HCT116 (cell line): ENCODE measurements at regions not wholly inside any gene's neighbourhood (a gene's known extent, or its start where the extent isn't known, plus 50 kb on each side); places are given as distances from the start of the nearest gene placed in this dataset.

Experiments used
- ATAC-seq: fragments of 200-7000 bp; cut with Tn5 transposase; 2 replicates; pipeline ENCODE4 v1.9.1; 2020; ENCODE audit warnings: mild to moderate bottlenecking, moderate library complexity
- BruUV-seq: library from RNA; stranded (reverse); fragments of 400-500 nt; replicated peaks from 2 replicates; lab custom pipeline; 2021; lab: Mats Ljungman, UMichigan
- CTCF ChIA-PET: fragments of 300-600 bp; sonication (Branson Sonifier 250); formaldehyde crosslinking; loops from one replicate; lab custom pipeline; 2021; ENCODE audit warnings: antibody characterized with exemption; lab: Charles Lee
- POLR2A ChIA-PET: fragments of 300-600, 350-600 bp; sonication (Branson Sonifier 250); formaldehyde crosslinking; loops from one replicate; lab custom pipeline; 2021; ENCODE audit warnings: antibody characterized with exemption; lab: Charles Lee
- RAD21 ChIA-PET, 2 experiments: fragments of 300-600 bp; sonication (Branson Sonifier 250); formaldehyde crosslinking; loops; one replicate each; lab custom pipeline; 2023; ENCODE audit warnings: low total read pairs in 2 of 2; ENCODE audit not compliant: uncharacterized antibody in 2 of 2, unreplicated experiment in 2 of 2, low non-redundant PET in 1 of 2; lab: Charles Lee
- DNase-seq: peaks from one replicate; pipeline ENCODE4 v3.0.0-alpha.2; 2010; ENCODE audit warnings: low read depth, low spot score
- H2AFZ ChIP-seq: fragments of 200-600 bp; shearing (Covaris generic), sonication (generic); 2 replicates; pipeline ENCODE4 v1.6.1; 2017; ENCODE audit warnings: low read depth, mixed run types, mixed read lengths, antibody characterized with exemption, low read length; ENCODE audit not compliant: poor library complexity, severe bottlenecking
- H3K27ac ChIP-seq: 2 replicates; pipeline ENCODE4 v1.5.1; 2012; ENCODE audit warnings: low read depth, low read length
- H3K27me3 ChIP-seq: fragments of 200-600 bp; sonication (generic); 2 replicates; pipeline ENCODE4 v1.6.1; 2016; ENCODE audit warnings: mixed run types, low read length, mixed read lengths; ENCODE audit not compliant: insufficient read depth
- H3K36me3 ChIP-seq, 2 experiments: fragments of 200-500 bp in 1 of 2; fragments of 200-600 bp in 1 of 2; sonication (Bioruptor generic) in 1 of 2; sonication (generic) in 1 of 2; 2 replicates each; pipeline versions ENCODE4 v1.5.1 to v1.6.1; 2014 to 2016; ENCODE audit warnings: low read length in 2 of 2, inconsistent platforms in 1 of 2, mixed read lengths in 1 of 2, mixed run types in 1 of 2; ENCODE audit not compliant: insufficient read depth in 2 of 2, control insufficient read depth in 1 of 2
- H3K4me1 ChIP-seq, 2 experiments: fragments of 200-600 bp in 1 of 2; sonication (generic) in 1 of 2; 2 replicates each; pipeline versions ENCODE4 v1.5.1 to v1.6.1; 2012 to 2017; ENCODE audit warnings: low read length in 2 of 2, inconsistent platforms in 1 of 2, mild to moderate bottlenecking in 1 of 2, mixed read lengths in 1 of 2, mixed run types in 1 of 2, moderate library complexity in 1 of 2; ENCODE audit not compliant: insufficient read depth in 2 of 2, control insufficient read depth in 1 of 2
- H3K4me2 ChIP-seq: fragments of 200-600 bp; sonication (generic); 2 replicates; pipeline ENCODE4 v1.6.1; 2017; ENCODE audit warnings: mixed run types, low read length, mixed read lengths
- H3K4me3 ChIP-seq, 2 experiments: fragments of 200-600 bp in 1 of 2; sonication (generic) in 1 of 2; replicated peaks in 1 of 2; 2 replicates each; pipeline ENCODE4 v1.5.1; 2011 to 2016; ENCODE audit warnings: low read length in 2 of 2, control low read depth in 1 of 2, low read depth in 1 of 2, mild to moderate bottlenecking in 1 of 2, mixed read lengths in 1 of 2, mixed run types in 1 of 2
- H3K79me2 ChIP-seq: fragments of 200-600 bp; sonication (generic); 2 replicates; pipeline ENCODE4 v1.6.1; 2017; ENCODE audit warnings: mild to moderate bottlenecking, mixed run types, low read length, moderate library complexity, mixed read lengths; ENCODE audit not compliant: insufficient read depth
- H3K9ac ChIP-seq: fragments of 200-600 bp; sonication (generic); 2 replicates; pipeline ENCODE4 v1.6.1; 2016; ENCODE audit warnings: low read length, mixed read lengths
- H3K9me2 ChIP-seq: fragments of 200-600 bp; sonication (generic), shearing (Covaris generic); 2 replicates; pipeline ENCODE4 v1.6.1; 2017; ENCODE audit warnings: mixed run types, mild to moderate bottlenecking, moderate library complexity; ENCODE audit not compliant: insufficient read depth
- H3K9me3 ChIP-seq, 2 experiments: fragments of 200-500 bp in 1 of 2; fragments of 200-600 bp in 1 of 2; sonication (Bioruptor generic) in 1 of 2; sonication (generic) in 1 of 2; 2 replicates each; pipeline ENCODE4 v1.6.1; 2014 to 2017; ENCODE audit warnings: low read length in 2 of 2, mixed read lengths in 2 of 2, inconsistent platforms in 1 of 2, low read depth in 1 of 2, mild to moderate bottlenecking in 1 of 2, mixed run types in 1 of 2, moderate library complexity in 1 of 2; ENCODE audit not compliant: control insufficient read depth in 1 of 2, insufficient read depth in 1 of 2
- H4K20me1 ChIP-seq: fragments of 200-600 bp; sonication (generic), shearing (Covaris generic); 2 replicates; pipeline ENCODE4 v1.6.1; 2017; ENCODE audit warnings: mixed run types, mild to moderate bottlenecking, moderate library complexity; ENCODE audit not compliant: insufficient read depth
- CBX3 ChIP-seq: IDR thresholded peaks from 2 replicates; pipeline ENCODE4 v1.6.1; 2012; ENCODE audit warnings: low read depth
- CEBPB ChIP-seq: IDR thresholded peaks from 2 replicates; pipeline ENCODE4 v1.6.1; 2012; ENCODE audit warnings: low read depth
- EGR1 ChIP-seq: IDR thresholded peaks from 2 replicates; pipeline ENCODE4 v1.6.1; 2012; ENCODE audit warnings: low read depth
- ELF1 ChIP-seq: IDR thresholded peaks from 2 replicates; pipeline ENCODE4 v1.6.1; 2012; ENCODE audit warnings: low read depth, borderline replicate concordance
- EZH2 ChIP-seq: fragments of 200-600 bp; sonication (generic); IDR thresholded peaks from 2 replicates; pipeline ENCODE4 v1.6.1; 2017; ENCODE audit warnings: antibody characterized with exemption, mixed run types
- EZH2phosphoT487 ChIP-seq: fragments of 200-600 bp; IDR thresholded peaks from 2 replicates; pipeline ENCODE4 v1.6.1; 2018; ENCODE audit warnings: antibody characterized with exemption, borderline replicate concordance
- FOSL1 ChIP-seq: IDR thresholded peaks from 2 replicates; pipeline ENCODE4 v1.6.1; 2012; ENCODE audit warnings: low read depth
- JUND ChIP-seq: IDR thresholded peaks from 2 replicates; pipeline ENCODE4 v1.6.1; 2012
- POLR2A ChIP-seq: IDR thresholded peaks from 2 replicates; pipeline ENCODE4 v1.7.0; 2011; ENCODE audit warnings: borderline replicate concordance; ENCODE audit not compliant: insufficient read depth, insufficient read length; ENCODE audit errors: extremely low read depth
- POLR2AphosphoS5 ChIP-seq: IDR thresholded peaks from 2 replicates; pipeline ENCODE4 v1.6.1; 2011; ENCODE audit warnings: mild to moderate bottlenecking, low read depth, low read length, moderate library complexity
- RAD21 ChIP-seq: IDR thresholded peaks from 2 replicates; pipeline ENCODE4 v1.6.1; 2012; ENCODE audit warnings: low read depth, mild to moderate bottlenecking
- SIN3A ChIP-seq: IDR thresholded peaks from 2 replicates; pipeline ENCODE4 v1.6.1; 2012; ENCODE audit warnings: low read depth
- SP1 ChIP-seq: IDR thresholded peaks from 2 replicates; pipeline ENCODE4 v1.6.1; 2012; ENCODE audit warnings: low read depth
- TCF7L2 ChIP-seq: IDR thresholded peaks from 2 replicates; pipeline ENCODE4 v1.7.0; 2011; ENCODE audit warnings: borderline replicate concordance, inconsistent platforms; ENCODE audit not compliant: insufficient read depth, insufficient read length; ENCODE audit errors: extremely low read depth
- YY1 ChIP-seq: IDR thresholded peaks from 2 replicates; pipeline ENCODE4 v1.6.1; 2011; ENCODE audit warnings: low read length, low read depth, moderate library complexity, mild to moderate bottlenecking; ENCODE audit not compliant: insufficient replicate concordance; ENCODE audit errors: extremely low read depth
- ZFX ChIP-seq: fragments of 450-650 bp; IDR thresholded peaks from 2 replicates; pipeline ENCODE4 v1.6.1; 2017
- ZNF274 ChIP-seq: fragments of 200-500 bp; sonication (Bioruptor generic); IDR thresholded peaks from 2 replicates; pipeline ENCODE4 v1.6.1; 2014; ENCODE audit warnings: mild to moderate bottlenecking, low read depth, low read length, inconsistent platforms
- intact Hi-C: fragments of 100-400 bp; cut with micrococcal nuclease; formaldehyde crosslinking; loops from 2 replicates; pipeline ENCODE4 v1.10.0; 2022
- TF ChIP-seq, protein P1 (sequence below): IDR thresholded peaks from 2 replicates; pipeline ENCODE4 v1.6.1; 2012; ENCODE audit warnings: low read depth
- TF ChIP-seq, protein P2 (sequence below): IDR thresholded peaks from 2 replicates; pipeline ENCODE4 v1.6.1; 2012
- TF ChIP-seq, protein P3 (sequence below): IDR thresholded peaks from 2 replicates; pipeline ENCODE4 v1.6.1; 2012
- TF ChIP-seq, protein P4 (sequence below): IDR thresholded peaks from 2 replicates; pipeline ENCODE4 v1.6.1; 2011; ENCODE audit warnings: mild to moderate bottlenecking, low read length, moderate library complexity; ENCODE audit not compliant: insufficient replicate concordance; ENCODE audit errors: extremely low read depth

DNA sequence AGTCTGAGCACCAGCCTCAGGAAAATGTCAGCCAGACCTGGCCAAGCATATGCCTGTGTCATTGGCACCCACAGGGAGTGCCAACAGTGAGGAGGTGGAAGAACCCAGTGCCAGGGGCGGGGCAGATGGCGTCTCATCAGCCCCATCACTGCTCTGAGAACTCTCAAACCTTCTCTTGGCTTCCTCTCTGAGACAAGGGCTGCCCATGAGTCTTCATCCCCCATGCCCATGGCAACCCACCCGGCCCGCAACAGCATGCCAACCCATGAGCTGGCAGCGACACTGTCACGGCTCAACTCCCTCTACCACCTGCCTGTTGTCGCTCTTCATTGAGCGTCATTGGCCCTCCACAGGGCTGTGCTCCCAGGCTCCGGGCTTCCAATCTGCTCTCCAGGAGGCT lies 340.5 kb downstream of the BUD13 start (continued):
- TF ChIP-seq ELF1 (no peak), FOSL1 (no peak), EZH2phosphoT487 (no peak), POLR2AphosphoS5 (no peak), ZNF274 (no peak), POLR2A (no peak), SIN3A (no peak), TCF7L2 (no peak)

DNA sequence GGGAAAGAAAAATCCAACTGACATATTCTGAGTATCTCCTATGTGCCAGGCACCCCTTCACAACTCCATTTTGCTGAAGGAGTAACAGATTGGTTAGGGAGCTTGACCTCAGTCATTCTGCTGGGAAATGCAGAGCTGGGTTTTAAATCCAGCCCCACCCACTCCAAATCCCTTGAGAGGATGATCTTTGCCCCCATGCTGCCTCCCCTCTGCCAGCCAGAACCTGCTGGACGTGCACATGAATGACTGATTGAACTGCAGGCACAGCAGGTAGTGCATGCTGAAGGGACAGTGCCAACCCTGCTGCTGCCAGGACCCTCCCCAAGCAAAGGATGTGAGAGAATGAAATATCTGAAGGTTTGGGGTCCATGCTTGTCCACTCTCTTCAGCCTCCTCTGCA lies 340.9 kb downstream of the BUD13 start:
- intact Hi-C loops, result no loop called here
- H3K9me3 ChIP-seq, result no peaks in the 10 kb centered on the region
- ChIA-PET POLR2A (no interaction called here), RAD21 (no interaction called here), CTCF (no interaction called here)
- no peaks in the 10 kb centered on the region for H3K9me2 ChIP-seq
- H3K36me3 ChIP-seq, result no peaks in the 10 kb centered on the region
- ATAC-seq, result no peak
- H3K4me2 ChIP-seq, result no peak overlapping the region
- peaks cover 29% of the 10 kb centered on the region for H3K27me3 ChIP-seq
- no peak overlapping the region for H3K9ac ChIP-seq
- no peak overlapping the region for H3K27ac ChIP-seq
- no TSS peak for BruUV-seq
- no peak overlapping the region for H2AFZ ChIP-seq
- no peak for DNase-seq
- H3K4me3 ChIP-seq, result no peak overlapping the region
- H4K20me1 ChIP-seq, result no peaks in the 10 kb centered on the region
- TF ChIP-seq POLR2A (no peak), EGR1 (no peak), EZH2 (no peak), TCF7L2 (no peak), RAD21 (no peak), SIN3A (no peak), CEBPB (no peak), ZNF274 (no peak), EZH2phosphoT487 (no peak), CBX3 (no peak), POLR2AphosphoS5 (no peak), FOSL1 (no peak), SP1 (no peak), ZFX (no peak), YY1 (no peak), JUND (no peak)
- TF ChIP-seq, protein P1, sequence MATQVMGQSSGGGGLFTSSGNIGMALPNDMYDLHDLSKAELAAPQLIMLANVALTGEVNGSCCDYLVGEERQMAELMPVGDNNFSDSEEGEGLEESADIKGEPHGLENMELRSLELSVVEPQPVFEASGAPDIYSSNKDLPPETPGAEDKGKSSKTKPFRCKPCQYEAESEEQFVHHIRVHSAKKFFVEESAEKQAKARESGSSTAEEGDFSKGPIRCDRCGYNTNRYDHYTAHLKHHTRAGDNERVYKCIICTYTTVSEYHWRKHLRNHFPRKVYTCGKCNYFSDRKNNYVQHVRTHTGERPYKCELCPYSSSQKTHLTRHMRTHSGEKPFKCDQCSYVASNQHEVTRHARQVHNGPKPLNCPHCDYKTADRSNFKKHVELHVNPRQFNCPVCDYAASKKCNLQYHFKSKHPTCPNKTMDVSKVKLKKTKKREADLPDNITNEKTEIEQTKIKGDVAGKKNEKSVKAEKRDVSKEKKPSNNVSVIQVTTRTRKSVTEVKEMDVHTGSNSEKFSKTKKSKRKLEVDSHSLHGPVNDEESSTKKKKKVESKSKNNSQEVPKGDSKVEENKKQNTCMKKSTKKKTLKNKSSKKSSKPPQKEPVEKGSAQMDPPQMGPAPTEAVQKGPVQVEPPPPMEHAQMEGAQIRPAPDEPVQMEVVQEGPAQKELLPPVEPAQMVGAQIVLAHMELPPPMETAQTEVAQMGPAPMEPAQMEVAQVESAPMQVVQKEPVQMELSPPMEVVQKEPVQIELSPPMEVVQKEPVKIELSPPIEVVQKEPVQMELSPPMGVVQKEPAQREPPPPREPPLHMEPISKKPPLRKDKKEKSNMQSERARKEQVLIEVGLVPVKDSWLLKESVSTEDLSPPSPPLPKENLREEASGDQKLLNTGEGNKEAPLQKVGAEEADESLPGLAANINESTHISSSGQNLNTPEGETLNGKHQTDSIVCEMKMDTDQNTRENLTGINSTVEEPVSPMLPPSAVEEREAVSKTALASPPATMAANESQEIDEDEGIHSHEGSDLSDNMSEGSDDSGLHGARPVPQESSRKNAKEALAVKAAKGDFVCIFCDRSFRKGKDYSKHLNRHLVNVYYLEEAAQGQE, result no peak
- TF ChIP-seq, protein P2, sequence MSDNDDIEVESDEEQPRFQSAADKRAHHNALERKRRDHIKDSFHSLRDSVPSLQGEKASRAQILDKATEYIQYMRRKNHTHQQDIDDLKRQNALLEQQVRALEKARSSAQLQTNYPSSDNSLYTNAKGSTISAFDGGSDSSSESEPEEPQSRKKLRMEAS, result no peak
- TF ChIP-seq, protein P3, sequence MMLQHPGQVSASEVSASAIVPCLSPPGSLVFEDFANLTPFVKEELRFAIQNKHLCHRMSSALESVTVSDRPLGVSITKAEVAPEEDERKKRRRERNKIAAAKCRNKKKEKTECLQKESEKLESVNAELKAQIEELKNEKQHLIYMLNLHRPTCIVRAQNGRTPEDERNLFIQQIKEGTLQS, result no peak
- TF ChIP-seq, protein P4, sequence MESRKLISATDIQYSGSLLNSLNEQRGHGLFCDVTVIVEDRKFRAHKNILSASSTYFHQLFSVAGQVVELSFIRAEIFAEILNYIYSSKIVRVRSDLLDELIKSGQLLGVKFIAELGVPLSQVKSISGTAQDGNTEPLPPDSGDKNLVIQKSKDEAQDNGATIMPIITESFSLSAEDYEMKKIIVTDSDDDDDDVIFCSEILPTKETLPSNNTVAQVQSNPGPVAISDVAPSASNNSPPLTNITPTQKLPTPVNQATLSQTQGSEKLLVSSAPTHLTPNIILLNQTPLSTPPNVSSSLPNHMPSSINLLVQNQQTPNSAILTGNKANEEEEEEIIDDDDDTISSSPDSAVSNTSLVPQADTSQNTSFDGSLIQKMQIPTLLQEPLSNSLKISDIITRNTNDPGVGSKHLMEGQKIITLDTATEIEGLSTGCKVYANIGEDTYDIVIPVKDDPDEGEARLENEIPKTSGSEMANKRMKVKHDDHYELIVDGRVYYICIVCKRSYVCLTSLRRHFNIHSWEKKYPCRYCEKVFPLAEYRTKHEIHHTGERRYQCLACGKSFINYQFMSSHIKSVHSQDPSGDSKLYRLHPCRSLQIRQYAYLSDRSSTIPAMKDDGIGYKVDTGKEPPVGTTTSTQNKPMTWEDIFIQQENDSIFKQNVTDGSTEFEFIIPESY, result no peak
- no peaks in the 10 kb centered on the region for H3K79me2 ChIP-seq
- H3K4me1 ChIP-seq, result no peaks in the 10 kb centered on the region
